ENCODE measurements at regions not wholly inside any gene's neighbourhood (a gene's known extent, or its start where the extent isn't known, plus 50 kb on each side); places are given as distances from the start of the nearest gene placed in this dataset.

- no peak for TF ChIP-seq CTCF (IDR thresholded peaks at IDR 0.05; ENCODE audit: low read depth, low read length, missing input control)
- TF ChIP-seq MAX (IDR thresholded peaks at IDR 0.05): no peak
- no peak for TF ChIP-seq REST (IDR thresholded peaks at IDR 0.05)
Observed at GRCh38 chr15:47116698-47117097, 600.6 kb upstream of the SEMA6D start.
